HG03575 (cell line): ENCODE measurements at regions not wholly inside any gene's neighbourhood (a gene's known extent, or its start where the extent isn't known, plus 50 kb on each side); places are given as distances from the start of the nearest gene placed in this dataset.

ENCODE experiments used
- ATAC-seq: cut with Tn5 transposase; IDR thresholded peaks from one replicate; pipeline ENCODE4 v1.9.1; 2021; ENCODE audit not compliant: unreplicated experiment, insufficient number of reproducible peaks, low FRiP score; ENCODE audit errors: extremely low read depth

GRCh38 chr10:120981601-120982391, 130.6 kb downstream of the WDR11 start:
- no peak for ATAC-seq

- no peak for ATAC-seq
Measured at GRCh38 chr10:120982507-120982906, 131.3 kb downstream of the WDR11 start.

GRCh38 chr10:120983721-120984120, 132.6 kb downstream of the WDR11 start:
- ATAC-seq, result no peak

GRCh38 chr10:120984221-120984620, 133.1 kb downstream of the WDR11 start:
- no peak for ATAC-seq

GRCh38 chr10:120987359-120987758, 136.2 kb downstream of the WDR11 start:
- no peak for ATAC-seq

- no peak for ATAC-seq
Measured at GRCh38 chr10:120988751-120989150, 137.6 kb downstream of the WDR11 start.

GRCh38 chr10:120989279-120989678, 138.1 kb downstream of the WDR11 start:
- ATAC-seq, result no peak

GRCh38 chr10:120989996-120990598, 138.9 kb downstream of the WDR11 start:
- ATAC-seq, result no peak

GRCh38 chr10:120990831-120991230, 139.7 kb downstream of the WDR11 start:
- no peak for ATAC-seq

- no peak for ATAC-seq
Measured at GRCh38 chr10:120993089-120993488, 141.9 kb downstream of the WDR11 start.

GRCh38 chr10:120995768-120996167, 144.6 kb downstream of the WDR11 start:
- no peak for ATAC-seq

- no peak for ATAC-seq
Measured at GRCh38 chr10:120996456-120997034, 145.4 kb downstream of the WDR11 start.

- ATAC-seq, result no peak
Measured at GRCh38 chr10:120997313-120997712, 146.2 kb downstream of the WDR11 start.

GRCh38 chr10:120997756-120998155, 146.6 kb downstream of the WDR11 start:
- ATAC-seq, result no peak

- ATAC-seq, result no peak
Measured at GRCh38 chr10:120998251-120998650, 147.1 kb downstream of the WDR11 start.

GRCh38 chr10:120998782-120999285, 147.7 kb downstream of the WDR11 start:
- ATAC-seq, result no peak

GRCh38 chr10:120999868-121000267, 148.7 kb downstream of the WDR11 start:
- ATAC-seq, result no peak

GRCh38 chr10:121002586-121003205, 151.5 kb downstream of the WDR11 start:
- ATAC-seq, result no peak

- ATAC-seq, result no peak
Measured at GRCh38 chr10:121005948-121006587, 154.9 kb downstream of the WDR11 start.
